ENCODE measurements at regions not wholly inside any gene's neighbourhood (a gene's known extent, or its start where the extent isn't known, plus 50 kb on each side); places are given as distances from the start of the nearest gene placed in this dataset.

GRCh38 chr7:106775552-106775936 is 89.5 kb upstream of the PIK3CG start:
- Histone ChIP-seq H3K9me3 (no peaks in the 10 kb centered on the region), H3K4me3 (no peak overlapping the region), H3K36me3 (no peaks in the 10 kb centered on the region), H3K27ac (no peak overlapping the region), H3K4me1 (no peaks in the 10 kb centered on the region), H3K27me3 (no peaks in the 10 kb centered on the region)
- DNase-seq = no peak
- intact Hi-C loops (cut with DNase I) = no loop called here
- ATAC-seq = peak; percentile 34
- no peak for TF ChIP-seq CTCF (IDR thresholded peaks at IDR 0.05)

GRCh38 chr7:106775975-106776607 is 89.0 kb upstream of the PIK3CG start:
- Histone ChIP-seq H3K27ac (no peak overlapping the region), H3K36me3 (no peaks in the 10 kb centered on the region), H3K27me3 (no peaks in the 10 kb centered on the region), H3K4me3 (no peak overlapping the region), H3K9me3 (no peaks in the 10 kb centered on the region), H3K4me1 (no peaks in the 10 kb centered on the region)
- ATAC-seq = no peak
- no peak for TF ChIP-seq CTCF (IDR thresholded peaks at IDR 0.05)
- DNase-seq = no peak
- intact Hi-C loops (cut with DNase I) = no loop called here

- H3K4me1 ChIP-seq = no peaks in the 10 kb centered on the region
- TF ChIP-seq CTCF (IDR thresholded peaks at IDR 0.05) = no peak
- H3K36me3 ChIP-seq = no peaks in the 10 kb centered on the region
- no peak overlapping the region for H3K27ac ChIP-seq
- H3K4me3 ChIP-seq = no peak overlapping the region
- no peaks in the 10 kb centered on the region for H3K27me3 ChIP-seq
- no peak for DNase-seq
- intact Hi-C loops (cut with DNase I) = no loop called here
- ATAC-seq = no peak
- H3K9me3 ChIP-seq = no peaks in the 10 kb centered on the region
Observed at GRCh38 chr7:106776618-106777347, 88.3 kb upstream of the PIK3CG start.

GRCh38 chr7:106777674-106778299 is 87.3 kb upstream of the PIK3CG start:
- TF ChIP-seq CTCF (IDR thresholded peaks at IDR 0.05) = no peak
- peak; percentile 70 for DNase-seq
- H3K9me3 ChIP-seq = no peaks in the 10 kb centered on the region
- no peaks in the 10 kb centered on the region for H3K36me3 ChIP-seq
- H3K27ac ChIP-seq = no peak overlapping the region
- no peaks in the 10 kb centered on the region for H3K4me1 ChIP-seq
- intact Hi-C loops (cut with DNase I) = no loop called here
- no peak overlapping the region for H3K4me3 ChIP-seq
- ATAC-seq = peak; percentile 74
- no peaks in the 10 kb centered on the region for H3K27me3 ChIP-seq

GRCh38 chr7:106778656-106779250 is 86.3 kb upstream of the PIK3CG start:
- DNase-seq = no peak
- Histone ChIP-seq H3K36me3 (no peaks in the 10 kb centered on the region), H3K4me1 (no peaks in the 10 kb centered on the region), H3K9me3 (no peaks in the 10 kb centered on the region), H3K27me3 (no peaks in the 10 kb centered on the region), H3K27ac (no peak overlapping the region), H3K4me3 (no peak overlapping the region)
- TF ChIP-seq CTCF (IDR thresholded peaks at IDR 0.05) = no peak
- ATAC-seq = no peak
- intact Hi-C loops (cut with DNase I) = no loop called here
